IMR-90 (cell line): ENCODE measurements at regions not wholly inside any gene's neighbourhood (a gene's known extent, or its start where the extent isn't known, plus 50 kb on each side); places are given as distances from the start of the nearest gene placed in this dataset.
A peak's percentile ranks its signal among the peaks of the same experiment; 100 is the strongest.

Experiments used
- ATAC-seq: fragments of 200-7000 bp; cut with Tn5 transposase; 2 replicates; pipeline ENCODE4 v1.9.1; 2020; ENCODE audit warnings: low read depth, mild to moderate bottlenecking, moderate library complexity
- BruUV-seq: library from RNA; stranded (reverse); fragments of 400-500 nt; replicated peaks from 2 replicates; lab custom pipeline; 2021; lab: Mats Ljungman, UMichigan
- CTCF ChIA-PET: fragments of 300-600 bp; formaldehyde crosslinking; extraction: SDS; loops from one replicate; lab custom pipeline; 2021; ENCODE audit warnings: antibody characterized with exemption; lab: Yijun Ruan, JAX
- POLR2A ChIA-PET: fragments of 300-600 bp; sonication (Branson Sonifier 250); formaldehyde crosslinking; loops from one replicate; lab custom pipeline; 2022; ENCODE audit warnings: antibody characterized with exemption; ENCODE audit not compliant: unreplicated experiment; lab: Charles Lee
- DNase-seq: peaks from one replicate; pipeline ENCODE4 v3.0.0; 2013
- H2AFZ ChIP-seq: replicated peaks from 2 replicates; pipeline ENCODE3; 2013; ENCODE audit warnings: low read length, mild to moderate bottlenecking; ENCODE audit not compliant: poor library complexity
- H2AK5ac ChIP-seq: 2 replicates; pipeline ENCODE4 v1.6.1; 2013; ENCODE audit warnings: low read depth, low read length, inconsistent platforms
- H2AK9ac ChIP-seq: replicated peaks from 2 replicates; pipeline ENCODE3; 2013; ENCODE audit warnings: mild to moderate bottlenecking, low read depth, low read length, moderate library complexity; ENCODE audit not compliant: poor library complexity
- H2BK120ac ChIP-seq: 2 replicates; pipeline ENCODE4 v1.6.1; 2013; ENCODE audit warnings: low read depth, low read length, inconsistent platforms
- H2BK15ac ChIP-seq: 3 replicates; pipeline ENCODE4 v1.6.1; 2013; ENCODE audit warnings: low read depth, low read length, inconsistent platforms
- H2BK20ac ChIP-seq: 2 replicates; pipeline ENCODE4 v1.6.1; 2013; ENCODE audit warnings: low read depth, mild to moderate bottlenecking, inconsistent platforms, low read length, moderate library complexity
- H2BK5ac ChIP-seq: 2 replicates; pipeline ENCODE4 v1.6.1; 2013; ENCODE audit warnings: mild to moderate bottlenecking, low read depth, low read length, inconsistent platforms; ENCODE audit not compliant: poor library complexity, severe bottlenecking
- H3K14ac ChIP-seq: replicated peaks from 2 replicates; pipeline ENCODE4 v1.6.1; 2013; ENCODE audit warnings: low read depth, low read length, inconsistent platforms
- H3K18ac ChIP-seq: 2 replicates; pipeline ENCODE4 v1.6.1; 2013; ENCODE audit warnings: low read depth, low read length, control low read depth
- H3K23ac ChIP-seq: 2 replicates; pipeline ENCODE4 v1.6.1; 2013; ENCODE audit warnings: low read depth, low read length, inconsistent platforms
- H3K27ac ChIP-seq: 2 replicates; pipeline ENCODE4 v1.5.1; 2013; ENCODE audit warnings: mild to moderate bottlenecking, control low read depth, low read length; ENCODE audit not compliant: insufficient read depth
- H3K27me3 ChIP-seq: 2 replicates; pipeline ENCODE4 v1.6.1; 2013; ENCODE audit warnings: low read length; ENCODE audit not compliant: control insufficient read depth, insufficient read depth
- H3K36me3 ChIP-seq: 2 replicates; pipeline ENCODE4 v1.6.1; 2013; ENCODE audit warnings: low read length, mixed read lengths; ENCODE audit not compliant: control insufficient read depth, insufficient read depth
- H3K4ac ChIP-seq: 2 replicates; pipeline ENCODE4 v1.6.1; 2013; ENCODE audit warnings: low read depth, low read length, inconsistent platforms
- H3K4me1 ChIP-seq: 2 replicates; pipeline ENCODE4 v1.6.1; 2013; ENCODE audit warnings: low read length, mixed read lengths; ENCODE audit not compliant: control insufficient read depth, insufficient read depth
- H3K4me2 ChIP-seq: 2 replicates; pipeline ENCODE4 v1.6.1; 2013; ENCODE audit warnings: low read depth, mild to moderate bottlenecking, control low read depth, low read length, moderate library complexity
- H3K4me3 ChIP-seq: 2 replicates; pipeline ENCODE4 v1.5.1; 2013; ENCODE audit warnings: low read depth, mild to moderate bottlenecking, control low read depth, low read length, moderate library complexity; ENCODE audit not compliant: insufficient read depth
- H3K56ac ChIP-seq: 2 replicates; pipeline ENCODE4 v1.6.1; 2013; ENCODE audit warnings: low read length, inconsistent platforms; ENCODE audit not compliant: insufficient read depth; ENCODE audit errors: extremely low read depth
- H3K79me1 ChIP-seq, 2 experiments: 2 replicates each; pipeline ENCODE4 v1.6.1; 2013; ENCODE audit warnings: low read length in 2 of 2, inconsistent platforms in 1 of 2, low read depth in 1 of 2
- H3K9ac ChIP-seq: 2 replicates; pipeline ENCODE4 v1.6.1; 2013; ENCODE audit warnings: low read depth, low read length, control low read depth
- H3K9me1 ChIP-seq: 2 replicates; pipeline ENCODE4 v1.6.1; 2013; ENCODE audit warnings: low read length, inconsistent platforms; ENCODE audit not compliant: insufficient read depth
- H3K9me3 ChIP-seq: 2 replicates; pipeline ENCODE4 v1.6.1; 2013; ENCODE audit warnings: low read length; ENCODE audit not compliant: control insufficient read depth, insufficient read depth
- H4K20me1 ChIP-seq: 2 replicates; pipeline ENCODE4 v1.6.1; 2013; ENCODE audit warnings: low read length, inconsistent platforms; ENCODE audit not compliant: insufficient read depth
- H4K5ac ChIP-seq: 2 replicates; pipeline ENCODE4 v1.6.1; 2013; ENCODE audit warnings: mild to moderate bottlenecking, low read depth, low read length, control low read depth
- H4K8ac ChIP-seq, 2 experiments: 2 replicates each; pipeline ENCODE4 v1.6.1; 2013; ENCODE audit warnings: low read depth in 2 of 2, low read length in 2 of 2, control low read depth in 1 of 2, inconsistent platforms in 1 of 2
- H4K91ac ChIP-seq: 2 replicates; pipeline ENCODE4 v1.6.1; 2013; ENCODE audit warnings: low read depth, low read length, inconsistent platforms; ENCODE audit not compliant: insufficient read depth
- BHLHE40 ChIP-seq: fragments of 150-350 bp; IDR thresholded peaks from 2 replicates; pipeline ENCODE4 v1.6.1; 2016; ENCODE audit warnings: mild to moderate bottlenecking, low read depth, low read length
- CEBPB ChIP-seq: IDR thresholded peaks from 2 replicates; pipeline ENCODE4 v1.6.1; 2012; ENCODE audit warnings: low read depth, low read length, improper control_type of control experiment
- CHD1 ChIP-seq: IDR thresholded peaks from 2 replicates; pipeline ENCODE4 v1.6.1; 2012; ENCODE audit warnings: low read depth, low read length, improper control_type of control experiment
- ELK1 ChIP-seq: fragments of 150-350 bp; IDR thresholded peaks from 2 replicates; pipeline ENCODE4 v1.6.1; 2016; ENCODE audit warnings: low read depth, mild to moderate bottlenecking, low read length, moderate library complexity, borderline replicate concordance
- FOS ChIP-seq: fragments of 150-350 bp; IDR thresholded peaks from 2 replicates; pipeline ENCODE4 v1.6.1; 2016; ENCODE audit warnings: low read depth, low read length
- MAFK ChIP-seq: IDR thresholded peaks from 2 replicates; pipeline ENCODE4 v1.6.1; 2012; ENCODE audit warnings: low read depth, low read length, improper control_type of control experiment
- MAZ ChIP-seq: IDR thresholded peaks from 2 replicates; pipeline ENCODE4 v1.6.1; 2012; ENCODE audit warnings: low read depth, mild to moderate bottlenecking, low read length, improper control_type of control experiment, moderate library complexity, borderline replicate concordance
- MXI1 ChIP-seq: IDR thresholded peaks from 2 replicates; pipeline ENCODE4 v1.6.1; 2012; ENCODE audit warnings: low read depth, mild to moderate bottlenecking, low read length, moderate library complexity, borderline replicate concordance
- NFE2L2 ChIP-seq: fragments of 150-350 bp; IDR thresholded peaks from 2 replicates; pipeline ENCODE4 v1.6.1; 2016; ENCODE audit warnings: low read depth, mild to moderate bottlenecking, low read length
- POLR2A ChIP-seq: IDR thresholded peaks from 2 replicates; pipeline ENCODE4 v1.6.1; 2012; ENCODE audit warnings: mild to moderate bottlenecking, low read depth, low read length
- RAD21 ChIP-seq: IDR thresholded peaks from 2 replicates; pipeline ENCODE4 v1.6.1; 2012; ENCODE audit warnings: low read length, improper control_type of control experiment
- RCOR1 ChIP-seq: IDR thresholded peaks from 2 replicates; pipeline ENCODE4 v1.6.1; 2012; ENCODE audit warnings: mild to moderate bottlenecking, low read length, improper control_type of control experiment; ENCODE audit not compliant: insufficient replicate concordance
- RFX5 ChIP-seq: IDR thresholded peaks from 2 replicates; pipeline ENCODE4 v1.8.0; 2012; ENCODE audit warnings: low read depth, mild to moderate bottlenecking, low read length, moderate library complexity
- SMC3 ChIP-seq: fragments of 150-350 bp; IDR thresholded peaks from 2 replicates; pipeline ENCODE4 v1.6.1; 2016; ENCODE audit warnings: low read depth, mild to moderate bottlenecking, antibody characterized with exemption, low read length, moderate library complexity
- USF2 ChIP-seq: fragments of 150-350 bp; IDR thresholded peaks from 2 replicates; pipeline ENCODE4 v1.6.1; 2017; ENCODE audit warnings: mild to moderate bottlenecking, antibody characterized with exemption, low read length, low read depth
- WGBS, 2 experiments: methylation state at CpG; one replicate each; pipeline versions ENCODE4 v1.1.5 to v1.1.7; 2013; ENCODE audit warnings: missing lambda C conversion rate in 2 of 2; ENCODE audit not compliant: insufficient read length in 1 of 2; ENCODE audit errors: extremely low coverage in 2 of 2; 5-methylcytosine and 5-hydroxymethylcytosine counted together
- dilution Hi-C: fragments of 300-500 bp; cut with HindIII; formaldehyde crosslinking; loops from one replicate; pipeline ENCODE4 v1.14.3; 2018; ENCODE audit warnings: low sequenced_read_pairs; ENCODE audit not compliant: unreplicated experiment
- in situ Hi-C: fragments of 300-500 bp; cut with MboI; formaldehyde crosslinking; loops from 3 replicates; pipeline ENCODE4 v1.14.3; 2019; ENCODE audit warnings: low sequenced_read_pairs, inconsistent platforms, mixed read lengths
- intact Hi-C: fragments of 100-400 bp; cut with micrococcal nuclease; formaldehyde crosslinking; loops from 2 replicates; pipeline ENCODE4 v1.10.0; 2022
- TF ChIP-seq, protein P1 (sequence below): conservative IDR thresholded peaks from 2 replicates; pipeline ENCODE4 v1.5.1; 2012; ENCODE audit warnings: mild to moderate bottlenecking, low read depth, low read length, improper control_type of control experiment

DNA sequence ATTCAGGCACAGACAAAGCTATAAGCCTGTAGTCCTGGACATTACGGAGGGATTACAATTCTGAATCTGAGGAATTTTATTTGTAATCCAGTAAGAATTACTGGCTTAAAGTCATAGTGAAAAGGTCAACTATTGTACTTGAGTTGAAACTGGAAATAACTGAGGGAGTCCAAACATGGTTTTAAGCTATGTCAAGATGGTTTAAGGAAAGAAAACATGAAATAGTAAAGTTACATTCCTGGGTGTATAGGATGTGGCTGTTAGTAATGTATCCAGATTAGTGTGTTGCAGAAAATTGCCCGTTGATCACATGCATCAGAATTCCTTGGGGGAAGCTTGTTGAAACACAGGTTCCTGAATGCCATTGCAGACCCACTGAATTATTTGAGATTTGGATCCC lies 124.8 kb upstream of the GORAB start:
- H2BK20ac ChIP-seq: peak overlapping the region; percentile 18; the same call in 1 of the 2 replicates
- H2BK120ac ChIP-seq: peak overlapping the region; percentile 36; the same call in 1 of the 2 replicates
- peaks cover 5% of the 10 kb centered on the region; the same call in 1 of the 2 replicates for H3K4me1 ChIP-seq
- no peaks in the 10 kb centered on the region for H4K20me1 ChIP-seq
- no peaks in the 10 kb centered on the region for H3K27me3 ChIP-seq
- no TSS peak for BruUV-seq
- H2AK5ac ChIP-seq: no peak overlapping the region
- no peak overlapping the region for H2AFZ ChIP-seq
- H4K5ac ChIP-seq: peak overlapping the region; percentile 70
- dilution Hi-C loops: no loop called here
- H3K23ac ChIP-seq: no peak overlapping the region; the same call in 1 of the 2 replicates
- DNase-seq: peak; percentile 18
- POLR2A ChIA-PET: no interaction called here
- peak overlapping the region; percentile 64 for H3K18ac ChIP-seq
- in situ Hi-C loops: no loop called here
- peak overlapping the region in 1 of 2 experiments; percentile 54; a peak in 2 of 4 replicates for H4K8ac ChIP-seq
- peak overlapping the region; percentile 58; the same call in 1 of the 3 replicates for H2BK15ac ChIP-seq
- no peak for ATAC-seq
- no peak overlapping the region for H4K91ac ChIP-seq
- peak overlapping the region; percentile 2; the same call in 1 of the 2 replicates for H3K4me2 ChIP-seq
- CTCF ChIA-PET: no interaction called here
- peak overlapping the region; percentile 24; the same call in 1 of the 2 replicates for H3K4ac ChIP-seq
- H3K9me3 ChIP-seq: peaks cover 4% of the 10 kb centered on the region
- H3K36me3 ChIP-seq: no peaks in the 10 kb centered on the region
- TF ChIP-seq NFE2L2 (no peak), BHLHE40 (no peak), MXI1 (no peak), RCOR1 (no peak), CHD1 (no peak), SMC3 (no peak), MAFK (no peak), RFX5 (no peak), POLR2A (no peak), USF2 (no peak), FOS (no peak), RAD21 (no peak), MAZ (no peak), ELK1 (no peak), CEBPB (no peak)
- TF ChIP-seq, protein P1, sequence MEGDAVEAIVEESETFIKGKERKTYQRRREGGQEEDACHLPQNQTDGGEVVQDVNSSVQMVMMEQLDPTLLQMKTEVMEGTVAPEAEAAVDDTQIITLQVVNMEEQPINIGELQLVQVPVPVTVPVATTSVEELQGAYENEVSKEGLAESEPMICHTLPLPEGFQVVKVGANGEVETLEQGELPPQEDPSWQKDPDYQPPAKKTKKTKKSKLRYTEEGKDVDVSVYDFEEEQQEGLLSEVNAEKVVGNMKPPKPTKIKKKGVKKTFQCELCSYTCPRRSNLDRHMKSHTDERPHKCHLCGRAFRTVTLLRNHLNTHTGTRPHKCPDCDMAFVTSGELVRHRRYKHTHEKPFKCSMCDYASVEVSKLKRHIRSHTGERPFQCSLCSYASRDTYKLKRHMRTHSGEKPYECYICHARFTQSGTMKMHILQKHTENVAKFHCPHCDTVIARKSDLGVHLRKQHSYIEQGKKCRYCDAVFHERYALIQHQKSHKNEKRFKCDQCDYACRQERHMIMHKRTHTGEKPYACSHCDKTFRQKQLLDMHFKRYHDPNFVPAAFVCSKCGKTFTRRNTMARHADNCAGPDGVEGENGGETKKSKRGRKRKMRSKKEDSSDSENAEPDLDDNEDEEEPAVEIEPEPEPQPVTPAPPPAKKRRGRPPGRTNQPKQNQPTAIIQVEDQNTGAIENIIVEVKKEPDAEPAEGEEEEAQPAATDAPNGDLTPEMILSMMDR: no peak
- no CpG with 5 or more reads among the region's 2 CpGs for WGBS, 2 experiments
- no peaks in the 10 kb centered on the region for H3K79me1 ChIP-seq
- peak overlapping the region; percentile 64 for H2BK5ac ChIP-seq
- H3K4me3 ChIP-seq: no peak overlapping the region
- H3K56ac ChIP-seq: no peak overlapping the region
- intact Hi-C loops: no loop called here
- H3K9ac ChIP-seq: no peak overlapping the region
- H3K9me1 ChIP-seq: no peaks in the 10 kb centered on the region
- H3K14ac ChIP-seq: no peak overlapping the region; the same call in 1 of the 2 replicates
- H2AK9ac ChIP-seq: no peak overlapping the region
- H3K27ac ChIP-seq: peak overlapping the region; percentile 61; the same call in 1 of the 2 replicates
